ENCODE measurements at regions not wholly inside any gene's neighbourhood (a gene's known extent, or its start where the extent isn't known, plus 50 kb on each side); places are given as distances from the start of the nearest gene placed in this dataset.

DNA sequence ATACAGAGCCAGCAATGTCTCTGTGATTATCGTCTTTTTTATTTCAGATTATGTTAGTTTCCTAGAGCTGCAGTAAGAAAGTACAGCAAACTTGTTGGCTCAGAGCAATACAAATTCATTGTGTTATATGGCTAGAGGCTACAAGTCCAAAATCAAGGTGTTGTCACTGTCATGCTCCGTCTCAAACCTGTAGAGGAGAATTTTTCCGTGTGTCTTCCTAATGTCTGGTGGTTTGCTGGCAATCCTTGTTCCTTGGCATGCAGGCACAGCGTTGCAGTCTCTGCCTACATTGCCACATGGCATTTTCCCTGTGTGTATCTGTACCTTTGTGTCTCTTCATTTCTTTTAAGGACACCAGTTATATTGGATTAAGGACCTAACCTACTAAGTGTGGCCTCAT is 244.4 kb downstream of the LRRIQ3 start:
- no peak for DNase-seq

DNA sequence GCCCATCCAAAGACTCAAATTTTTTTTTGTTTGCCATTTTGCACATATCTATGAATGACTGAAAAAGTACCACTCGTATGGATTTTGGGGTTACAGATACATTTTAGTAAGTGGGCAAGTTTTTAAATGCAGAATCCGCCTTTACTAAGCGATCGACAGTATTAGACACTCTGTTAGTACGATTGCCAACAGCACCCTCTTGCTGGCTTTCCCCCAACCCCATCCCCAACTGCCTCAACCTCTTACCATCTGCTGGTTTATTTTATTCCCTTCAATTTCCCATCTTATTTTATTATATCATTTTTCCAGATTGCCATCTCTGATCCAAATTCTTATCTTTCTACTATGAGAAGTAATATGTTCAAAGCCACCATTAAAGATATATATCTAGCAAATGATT is 244.8 kb downstream of the LRRIQ3 start:
- DNase-seq: no peak

- DNase-seq: no peak
These were observed 249.9 kb downstream of the LRRIQ3 start for GRCh38 chr1:73948055-73948454.

GRCh38 chr1:73947009-73947408 is 251.0 kb downstream of the LRRIQ3 start:
- DNase-seq: no peak

- DNase-seq: no peak
These were observed 254.7 kb downstream of the LRRIQ3 start for GRCh38 chr1:73943270-73943669.

DNA sequence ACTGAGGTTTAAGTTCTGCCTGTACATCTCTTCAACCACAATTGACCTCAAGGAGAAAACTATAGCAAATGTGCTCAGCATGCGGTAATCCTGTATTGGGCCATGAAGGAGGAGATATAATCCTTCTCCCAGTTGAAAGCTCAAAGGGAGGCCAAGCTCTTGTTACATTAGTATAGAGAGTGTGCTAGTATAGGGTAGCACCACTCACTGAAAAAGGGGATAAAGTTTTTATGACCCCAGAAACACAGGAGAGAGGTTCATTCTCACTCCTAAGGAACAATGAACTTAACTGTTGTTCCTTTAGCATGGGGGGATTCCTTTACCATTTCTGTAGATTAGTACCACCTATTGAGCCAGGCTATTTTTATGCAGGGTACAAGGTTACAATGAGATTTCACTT is 267.7 kb downstream of the LRRIQ3 start:
- no peak for DNase-seq

- DNase-seq: no peak
These were observed 283.0 kb downstream of the LRRIQ3 start for GRCh38 chr1:73914951-73915350.

DNA sequence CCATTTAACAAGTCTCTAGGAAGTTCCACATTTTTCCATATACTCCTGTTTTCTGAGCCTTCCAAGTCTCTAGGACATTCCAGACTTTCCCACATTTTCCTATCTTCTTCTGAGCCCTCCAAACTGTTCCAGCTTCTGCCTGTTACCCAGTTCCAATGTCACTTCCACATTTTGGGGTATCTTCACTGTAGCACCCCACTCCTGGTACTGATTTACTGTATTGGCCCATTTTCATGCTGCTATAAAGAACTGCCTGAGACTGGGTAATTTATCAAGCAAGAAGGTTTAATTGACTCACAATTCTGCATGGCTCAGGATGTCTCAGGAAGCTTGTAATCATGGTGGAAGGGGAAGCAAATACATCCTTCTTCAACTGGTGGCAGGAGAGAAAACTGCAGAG is 285.0 kb downstream of the LRRIQ3 start:
- DNase-seq: no peak

DNA sequence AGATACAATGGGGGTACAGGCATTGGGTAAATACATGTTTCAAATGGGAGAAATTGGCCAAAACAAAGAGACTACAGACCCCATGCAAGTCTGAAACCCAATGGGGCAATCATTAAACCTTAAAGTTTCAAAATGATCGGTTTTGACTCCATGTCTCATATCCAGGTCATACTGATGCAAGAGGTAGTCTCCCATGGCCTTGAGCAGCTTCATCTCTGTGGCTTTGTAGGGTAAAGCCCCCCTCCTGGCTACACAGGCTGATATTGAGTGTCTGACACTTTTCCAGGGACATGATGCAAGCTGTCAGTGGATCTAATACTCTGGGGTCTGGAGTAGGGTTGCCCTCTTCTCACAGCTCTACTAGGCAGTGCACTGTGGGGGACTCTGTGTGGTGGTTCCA is 286.1 kb downstream of the LRRIQ3 start:
- no peak for DNase-seq

DNA sequence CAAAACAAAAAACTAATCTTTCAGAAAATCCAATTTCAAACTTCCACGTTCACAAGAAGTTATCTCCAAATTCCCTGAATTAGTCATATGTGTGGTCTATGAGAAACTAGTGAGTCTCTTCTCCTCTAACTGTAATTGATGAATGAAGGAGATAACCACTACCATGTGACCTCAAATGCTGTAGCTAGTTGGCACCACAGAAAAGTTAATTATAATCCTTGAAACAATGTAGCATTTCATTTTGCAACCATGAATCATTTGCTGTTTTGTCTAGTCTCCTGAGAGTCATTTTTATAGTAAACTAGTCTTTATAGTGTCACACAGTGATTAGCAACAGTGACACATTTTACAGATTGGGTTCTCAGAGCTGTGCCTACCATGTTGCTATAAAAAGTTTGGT is 287.5 kb downstream of the LRRIQ3 start:
- no peak for DNase-seq

GRCh38 chr1:73910062-73910461 is 287.9 kb downstream of the LRRIQ3 start:
- DNase-seq: no peak

GRCh38 chr1:73909043-73909562 is 288.9 kb downstream of the LRRIQ3 start:
- peak in 1 of 2 experiments; percentile 14 for DNase-seq

GRCh38 chr1:73907051-73907450 is 290.9 kb downstream of the LRRIQ3 start:
- DNase-seq: no peak

GRCh38 chr1:73903092-73903491 is 294.9 kb downstream of the LRRIQ3 start:
- no peak for DNase-seq

GRCh38 chr1:73901738-73902137 is 296.2 kb downstream of the LRRIQ3 start:
- DNase-seq: no peak

GRCh38 chr1:73899311-73899710 is 298.7 kb downstream of the LRRIQ3 start:
- DNase-seq: no peak

DNA sequence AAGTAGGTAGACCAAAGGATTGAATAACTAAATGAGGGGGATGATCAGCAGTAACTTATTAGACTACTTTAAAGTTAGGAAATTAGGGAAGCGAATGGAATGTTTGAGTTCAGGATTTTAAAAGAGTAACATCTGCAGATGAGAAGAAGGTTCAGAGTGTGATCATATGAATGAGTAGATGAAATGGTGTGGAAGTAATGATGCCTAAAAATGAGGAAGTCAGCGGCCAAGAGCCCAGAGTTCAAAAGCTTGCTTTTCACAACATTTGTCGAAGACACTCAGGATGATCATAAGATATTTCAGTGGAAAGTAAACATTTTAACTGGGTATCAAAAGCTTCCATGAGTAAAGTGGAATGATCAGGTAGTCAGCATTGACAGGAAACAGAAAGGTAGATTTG is 299.4 kb downstream of the LRRIQ3 start:
- no peak for DNase-seq

GRCh38 chr1:73887412-73887811 is 310.6 kb downstream of the LRRIQ3 start:
- no peak for DNase-seq

DNA sequence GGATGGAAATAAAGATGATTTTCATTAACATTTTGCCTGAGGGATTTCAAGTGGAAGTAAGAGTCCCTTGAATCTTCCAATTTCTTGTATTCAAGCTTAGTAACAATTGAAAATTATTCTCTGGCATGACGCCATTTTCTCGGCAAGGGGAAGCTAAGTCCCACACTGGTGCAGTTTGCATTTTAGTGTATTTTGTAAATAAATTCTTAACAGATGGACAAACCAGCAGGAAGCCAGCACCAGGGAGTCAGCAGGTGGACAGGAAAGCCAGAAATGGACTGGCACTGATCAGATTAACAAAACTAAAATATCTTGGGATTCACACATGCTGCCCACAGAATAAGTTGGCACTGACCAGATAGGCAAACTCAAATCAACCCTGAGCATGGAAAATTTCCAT is 311.3 kb downstream of the LRRIQ3 start:
- DNase-seq: no peak

GRCh38 chr1:73874806-73875205 is 323.2 kb downstream of the LRRIQ3 start:
- DNase-seq: no peak

DNA sequence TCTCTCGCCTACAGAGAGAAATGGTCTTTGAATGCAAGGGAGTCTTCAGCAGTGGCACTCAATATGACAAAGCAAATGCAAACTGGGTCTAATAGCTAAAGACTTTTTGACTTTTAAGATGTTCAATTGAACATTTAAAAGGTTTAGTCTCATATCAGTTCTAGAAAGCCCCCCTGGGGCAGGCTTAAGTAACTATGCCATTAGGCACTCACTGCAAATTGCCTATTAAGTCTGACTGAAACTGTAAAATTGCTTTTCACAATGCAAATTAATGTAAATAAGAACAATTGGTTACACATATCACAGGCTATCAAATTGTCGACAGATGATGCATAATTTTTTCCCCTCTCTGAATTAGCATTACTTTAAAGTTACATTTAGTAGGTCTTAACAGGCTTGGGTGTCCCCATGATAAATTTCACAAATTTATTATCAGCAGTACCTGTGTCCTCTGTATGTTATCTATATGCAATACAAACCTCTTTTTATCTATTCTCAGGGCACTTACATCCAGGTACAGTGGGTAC is 329.1 kb downstream of the LRRIQ3 start:
- no peak for DNase-seq

GRCh38 chr1:73862355-73862754 is 335.6 kb downstream of the LRRIQ3 start:
- DNase-seq: no peak

GRCh38 chr1:73860421-73860950 is 337.5 kb downstream of the LRRIQ3 start:
- DNase-seq: no peak

DNA sequence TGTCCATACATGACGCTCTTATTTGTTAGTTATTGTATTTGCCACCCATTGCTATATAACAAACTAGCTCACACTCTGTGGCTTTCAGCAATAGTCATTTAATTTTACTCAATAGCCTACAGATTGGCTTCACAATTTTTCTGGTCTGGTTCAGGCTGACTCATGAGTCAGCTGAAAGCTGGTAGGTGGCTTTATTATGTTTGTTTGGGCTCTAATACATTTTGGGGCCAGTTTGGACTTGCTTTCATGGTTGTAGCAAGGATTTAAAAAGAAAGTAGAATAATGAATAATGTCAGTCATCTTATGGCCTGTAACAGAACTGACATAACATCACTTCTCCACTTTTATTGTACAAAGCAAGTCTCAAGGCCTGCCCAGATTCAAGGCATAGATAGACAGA is 338.7 kb downstream of the LRRIQ3 start:
- no peak for DNase-seq

DNA sequence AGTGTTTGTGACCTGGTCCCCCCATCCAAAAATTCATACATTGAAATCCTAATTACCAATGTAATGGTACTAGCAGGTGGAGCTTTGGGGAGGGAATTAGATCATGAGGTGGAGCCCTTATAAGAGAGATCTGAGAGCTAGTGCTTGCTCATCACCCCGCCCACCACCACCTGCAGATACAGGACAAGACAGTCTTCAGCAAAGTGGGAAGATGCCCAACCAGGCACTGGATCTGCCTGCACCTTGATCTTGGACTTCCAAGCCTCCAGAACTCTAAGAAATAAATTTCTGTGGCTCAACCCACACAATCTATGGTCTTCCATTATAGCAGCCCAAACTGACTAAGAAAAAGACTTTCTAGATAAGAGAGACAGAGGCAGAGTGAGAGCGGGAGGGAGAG is 343.4 kb downstream of the LRRIQ3 start:
- DNase-seq: no peak
